B cell (primary cell): ENCODE measurements at regions not wholly inside any gene's neighbourhood (a gene's known extent, or its start where the extent isn't known, plus 50 kb on each side); places are given as distances from the start of the nearest gene placed in this dataset.

Experiments used
- ATAC-seq: fragments of 200-7000 bp; cut with Tn5 transposase; one replicate; pipeline ENCODE4 v1.10.0; 2021; ENCODE audit warnings: low read depth, mild to moderate bottlenecking, moderate number of reproducible peaks, moderate library complexity
- CTCF ChIA-PET: fragments of 350-600 bp; sonication (Branson Sonifier 250); formaldehyde crosslinking; loops from one replicate; lab custom pipeline; 2021; ENCODE audit warnings: antibody characterized with exemption, inconsistent platforms; lab: Charles Lee
- POLR2A ChIA-PET: fragments of 350-600 bp; sonication (Branson Sonifier 250); formaldehyde crosslinking; loops from one replicate; lab custom pipeline; 2021; ENCODE audit warnings: antibody characterized with exemption; lab: Charles Lee
- DNase-seq: peaks from one replicate; pipeline ENCODE4 v3.0.0; 2013
- H2AFZ ChIP-seq: 2 replicates; pipeline ENCODE4 v1.6.1; 2012; ENCODE audit warnings: mild to moderate bottlenecking, low read depth, low read length; ENCODE audit not compliant: insufficient read depth, poor library complexity, severe bottlenecking
- H3K27ac ChIP-seq, 2 donors: 1 replicate in 1 of 2; 2 replicates in 1 of 2; pipeline ENCODE4 v1.5.1; 2012 to 2013; ENCODE audit warnings: low read length in 2 of 2, mild to moderate bottlenecking in 2 of 2, moderate library complexity in 1 of 2
- H3K27me3 ChIP-seq, 4 experiments: fragments of 200-600 bp in 1 of 4; sonication (generic) in 1 of 4; replicated peaks in 1 of 4; 1 replicate in 2 of 4; 2 replicates in 2 of 4; pipeline versions ENCODE4 v1.6.1 to v1.7.0; 2013 to 2016; ENCODE audit warnings: low read length in 3 of 4, mild to moderate bottlenecking in 2 of 4, mixed read lengths in 1 of 4, moderate library complexity in 1 of 4; ENCODE audit not compliant: insufficient read depth in 4 of 4, control insufficient read depth in 3 of 4; ENCODE audit errors: control extremely low read depth in 1 of 4
- H3K36me3 ChIP-seq, 2 experiments: replicated peaks in 1 of 2; 1 replicate in 1 of 2; 2 replicates in 1 of 2; pipeline versions ENCODE4 v1.6.1 to v1.7.1; 2013; ENCODE audit warnings: low read length in 1 of 2; ENCODE audit not compliant: insufficient read depth in 2 of 2, control insufficient read depth in 1 of 2; ENCODE audit errors: control extremely low read depth in 1 of 2, extremely low read depth in 1 of 2
- H3K4me1 ChIP-seq, 2 donors: fragments of 200-600 bp in 1 of 2; sonication (generic) in 1 of 2; 1 replicate in 1 of 2; 2 replicates in 1 of 2; pipeline versions ENCODE4 v1.5.1 to v1.6.1; 2013 to 2017; ENCODE audit warnings: low read length in 2 of 2; ENCODE audit not compliant: control insufficient read depth in 2 of 2, insufficient read depth in 2 of 2
- H3K4me2 ChIP-seq: replicated peaks from 2 replicates; pipeline ENCODE3; 2012; ENCODE audit warnings: mild to moderate bottlenecking, low read depth, low read length; ENCODE audit not compliant: poor library complexity, severe bottlenecking
- H3K4me3 ChIP-seq, 5 experiments: fragments of 200-600 bp in 1 of 5; sonication (generic) in 1 of 5; 1 replicate in 3 of 5; 2 replicates in 2 of 5; pipeline versions ENCODE4 v1.5.1 to v1.7.0; 2011 to 2016; ENCODE audit warnings: low read length in 4 of 5, mild to moderate bottlenecking in 4 of 5, low read depth in 2 of 5, control low read depth in 1 of 5, moderate library complexity in 1 of 5; ENCODE audit not compliant: insufficient read depth in 1 of 5; ENCODE audit errors: control extremely low read depth in 1 of 5, extremely low read depth in 1 of 5
- H3K79me2 ChIP-seq: fragments of 200-600 bp; sonication (generic); one replicate; pipeline ENCODE4 v1.6.0; 2016; ENCODE audit warnings: low read length; ENCODE audit not compliant: control insufficient read depth, insufficient read depth
- H3K9ac ChIP-seq: fragments of 200-600 bp; sonication (generic); 2 replicates; pipeline ENCODE4 v1.6.1; 2017; ENCODE audit warnings: mild to moderate bottlenecking, low read length, moderate library complexity
- H3K9me3 ChIP-seq, 3 donors: one replicate each; pipeline versions ENCODE4 v1.6.1 to v1.7.1; 2013; ENCODE audit warnings: low read length in 2 of 3; ENCODE audit not compliant: control insufficient read depth in 2 of 3, insufficient read depth in 1 of 3; ENCODE audit errors: control extremely low read depth in 1 of 3
- H4K20me1 ChIP-seq: 2 replicates; pipeline ENCODE4 v1.6.0; 2012; ENCODE audit warnings: mild to moderate bottlenecking, low read length; ENCODE audit not compliant: insufficient read depth, control insufficient read depth, poor library complexity, severe bottlenecking
- H3K27ac Mint-ChIP-seq: one replicate; pipeline ENCODE4 v1.8.0; 2021; ENCODE audit warnings: mixed read lengths
- H3K27me3 Mint-ChIP-seq: one replicate; pipeline ENCODE4 v1.8.0; 2021; ENCODE audit warnings: mixed read lengths
- H3K4me1 Mint-ChIP-seq: one replicate; pipeline ENCODE4 v1.8.0; 2021; ENCODE audit warnings: mixed read lengths
- H3K4me3 Mint-ChIP-seq: one replicate; pipeline ENCODE4 v1.8.0; 2021; ENCODE audit warnings: mixed read lengths
- H3K9me3 Mint-ChIP-seq: one replicate; pipeline ENCODE4 v1.8.0; 2022; ENCODE audit warnings: mixed read lengths; ENCODE audit not compliant: insufficient read depth
- EZH2 ChIP-seq: IDR thresholded peaks from 2 replicates; pipeline ENCODE4 v1.6.1; 2012; ENCODE audit warnings: borderline replicate concordance, low read depth, mild to moderate bottlenecking, moderate library complexity, low read length; ENCODE audit not compliant: insufficient read depth, poor library complexity, severe bottlenecking
- WGBS: methylation state at CpG from one replicate; pipeline ENCODE4 v1.1.5; 2013; ENCODE audit warnings: missing lambda C conversion rate; ENCODE audit not compliant: insufficient coverage; 5-methylcytosine and 5-hydroxymethylcytosine counted together
- intact Hi-C: fragments of 100-400 bp; cut with micrococcal nuclease; formaldehyde crosslinking; loops from one replicate; pipeline ENCODE4 v1.10.0; 2022
- TF ChIP-seq, protein P1 (sequence below): fragments of 200-600 bp; IDR thresholded peaks from one replicate; pipeline ENCODE4 v1.8.0; 2022; ENCODE audit warnings: antibody characterized with exemption, mild to moderate bottlenecking

DNA sequence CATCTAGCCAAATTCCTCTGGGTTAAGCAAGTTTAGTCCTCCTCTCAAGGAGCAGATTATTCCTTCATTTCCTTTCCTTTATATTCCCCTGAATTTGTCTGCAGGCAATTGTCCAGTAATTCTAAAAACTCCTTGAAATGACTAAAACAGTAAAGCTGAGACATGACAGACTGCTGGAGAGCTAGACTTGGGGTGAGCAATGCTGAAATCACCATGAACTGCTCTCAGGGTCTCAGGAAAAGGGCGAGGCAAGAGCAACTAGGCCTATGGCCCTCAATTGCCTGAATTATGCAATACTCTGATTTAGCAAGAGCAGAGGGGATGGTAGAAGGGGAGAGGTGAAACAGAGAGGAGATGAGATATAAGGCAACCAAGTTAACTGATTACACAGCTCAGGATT lies 172.9 kb upstream of the NREP start:
- no peaks in the 10 kb centered on the region for H3K4me1 Mint-ChIP-seq
- no peak overlapping the region for H2AFZ ChIP-seq
- POLR2A ChIA-PET = no interaction called here

DNA sequence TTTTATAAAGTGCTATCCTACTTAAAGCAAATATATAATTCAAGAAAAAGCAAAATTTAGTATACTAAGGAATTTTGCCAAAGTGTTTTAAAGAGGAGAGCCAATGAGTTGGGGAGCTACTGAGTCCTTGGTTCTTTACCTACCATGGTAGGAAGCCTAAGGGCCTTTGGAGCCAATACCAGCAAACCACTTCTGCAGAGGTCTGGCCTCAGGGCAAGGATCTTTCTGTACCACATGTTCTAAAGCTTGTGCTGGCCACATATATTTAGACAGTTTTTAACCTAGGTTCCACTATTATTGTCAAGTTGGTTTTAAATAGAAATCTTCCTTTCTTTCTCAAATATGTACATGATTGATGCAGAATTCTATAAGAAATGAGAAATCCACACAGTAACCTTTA lies 172.3 kb upstream of the NREP start:
- no peak overlapping the region for H3K27ac ChIP-seq
- TF ChIP-seq, protein P1, sequence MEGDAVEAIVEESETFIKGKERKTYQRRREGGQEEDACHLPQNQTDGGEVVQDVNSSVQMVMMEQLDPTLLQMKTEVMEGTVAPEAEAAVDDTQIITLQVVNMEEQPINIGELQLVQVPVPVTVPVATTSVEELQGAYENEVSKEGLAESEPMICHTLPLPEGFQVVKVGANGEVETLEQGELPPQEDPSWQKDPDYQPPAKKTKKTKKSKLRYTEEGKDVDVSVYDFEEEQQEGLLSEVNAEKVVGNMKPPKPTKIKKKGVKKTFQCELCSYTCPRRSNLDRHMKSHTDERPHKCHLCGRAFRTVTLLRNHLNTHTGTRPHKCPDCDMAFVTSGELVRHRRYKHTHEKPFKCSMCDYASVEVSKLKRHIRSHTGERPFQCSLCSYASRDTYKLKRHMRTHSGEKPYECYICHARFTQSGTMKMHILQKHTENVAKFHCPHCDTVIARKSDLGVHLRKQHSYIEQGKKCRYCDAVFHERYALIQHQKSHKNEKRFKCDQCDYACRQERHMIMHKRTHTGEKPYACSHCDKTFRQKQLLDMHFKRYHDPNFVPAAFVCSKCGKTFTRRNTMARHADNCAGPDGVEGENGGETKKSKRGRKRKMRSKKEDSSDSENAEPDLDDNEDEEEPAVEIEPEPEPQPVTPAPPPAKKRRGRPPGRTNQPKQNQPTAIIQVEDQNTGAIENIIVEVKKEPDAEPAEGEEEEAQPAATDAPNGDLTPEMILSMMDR = no peak
- TF ChIP-seq EZH2 = no peak
- no peak overlapping the region for H2AFZ ChIP-seq
- DNase-seq (no peak), ATAC-seq (no peak)
- H3K27ac Mint-ChIP-seq = no peak overlapping the region
- H3K9me3 ChIP-seq = no peaks in the 10 kb centered on the region
- no peaks in the 10 kb centered on the region for H3K4me1 ChIP-seq
- H3K4me2 ChIP-seq = no peak overlapping the region
- H3K4me3 Mint-ChIP-seq = no peak overlapping the region
- intact Hi-C loops = no loop called here
- no peaks in the 10 kb centered on the region for H4K20me1 ChIP-seq
- H3K27me3 ChIP-seq = no peaks in the 10 kb centered on the region
- no peaks in the 10 kb centered on the region for H3K36me3 ChIP-seq
- no peaks in the 10 kb centered on the region for H3K27me3 Mint-ChIP-seq
- ChIA-PET CTCF (no interaction called here), POLR2A (no interaction called here)
- H3K9me3 Mint-ChIP-seq = no peaks in the 10 kb centered on the region
- no peaks in the 10 kb centered on the region for H3K79me2 ChIP-seq
- no peaks in the 10 kb centered on the region for H3K4me1 Mint-ChIP-seq
- H3K9ac ChIP-seq = no peak overlapping the region
- H3K4me3 ChIP-seq = no peak overlapping the region

More for the DNA sequence above, 172.9 kb upstream of the NREP start:
- no peaks in the 10 kb centered on the region for H3K27me3 Mint-ChIP-seq
- intact Hi-C loops = no loop called here
- no peaks in the 10 kb centered on the region for H4K20me1 ChIP-seq
- H3K79me2 ChIP-seq = no peaks in the 10 kb centered on the region
- no peaks in the 10 kb centered on the region for H3K4me1 ChIP-seq
- no peaks in the 10 kb centered on the region for H3K9me3 ChIP-seq
- no peak overlapping the region for H3K4me2 ChIP-seq
- no peaks in the 10 kb centered on the region for H3K27me3 ChIP-seq
- no peak for ATAC-seq
- H3K4me3 ChIP-seq = no peak overlapping the region
- H3K9ac ChIP-seq = no peak overlapping the region
- H3K4me3 Mint-ChIP-seq = no peak overlapping the region
- H3K27ac ChIP-seq = no peak overlapping the region
- TF ChIP-seq, protein P1 = no peak
- no peak for TF ChIP-seq EZH2
- H3K36me3 ChIP-seq = no peaks in the 10 kb centered on the region
- H3K27ac Mint-ChIP-seq = no peak overlapping the region
- WGBS = 86% methylated on average over 1 of the region's 1 CpG
- DNase-seq = no peak
- H3K9me3 Mint-ChIP-seq = no peaks in the 10 kb centered on the region
- CTCF ChIA-PET = no interaction called here
